Thyroid gland (tissue), 4 donors: ENCODE measurements at regions not wholly inside any gene's neighbourhood (a gene's known extent, or its start where the extent isn't known, plus 50 kb on each side); places are given as distances from the start of the nearest gene placed in this dataset.

Experiments
- DNase-seq, 2 donors: peaks; one replicate each; pipeline ENCODE4 v3.0.0-alpha.2; 2019
- H3K27ac ChIP-seq, 3 donors: fragments of 200-600 bp; sonication (generic); 1 replicate in 2 of 3; 2 replicates in 1 of 3; pipeline ENCODE4 v1.5.1; 2016 to 2019; ENCODE audit warnings: mild to moderate bottlenecking in 1 of 3, moderate library complexity in 1 of 3
- H3K27me3 ChIP-seq: fragments of 200-600 bp; sonication (generic); one replicate; pipeline ENCODE4 v1.5.1; 2019
- H3K36me3 ChIP-seq, 2 donors: fragments of 200-600 bp; sonication (generic); one replicate each; pipeline ENCODE4 v1.5.1; 2016 to 2019
- H3K4me1 ChIP-seq, 2 donors: fragments of 200-600 bp; sonication (generic); one replicate each; pipeline ENCODE4 v1.5.1; 2017 to 2019
- H3K4me3 ChIP-seq, 3 donors: fragments of 200-600 bp; sonication (generic); replicated peaks in 1 of 3; 1 replicate in 2 of 3; 2 replicates in 1 of 3; pipeline ENCODE4 v1.5.1; 2016; ENCODE audit warnings: mild to moderate bottlenecking in 1 of 3
- H3K9me3 ChIP-seq: fragments of 200-600 bp; sonication (generic); one replicate; pipeline ENCODE4 v1.5.1; 2017
- CTCF ChIP-seq, 6 experiments: fragments of 200-600 bp in 3 of 6; fragments of 450-650 bp in 3 of 6; sonication (generic) in 3 of 6; IDR thresholded peaks; one replicate each; pipeline ENCODE4 v1.5.1; 2016 to 2019; ENCODE audit warnings: antibody characterized with exemption in 6 of 6, mild to moderate bottlenecking in 2 of 6, inconsistent platforms in 1 of 6, moderate library complexity in 1 of 6
- POLR2A ChIP-seq, 2 donors: fragments of 450-650 bp; IDR thresholded peaks; one replicate each; pipeline ENCODE4 v1.6.1; 2017; ENCODE audit warnings: antibody characterized with exemption in 2 of 2, mild to moderate bottlenecking in 2 of 2, moderate library complexity in 1 of 2
- WGBS, 2 donors: methylation state at CpG; one replicate each; pipeline ENCODE4 v1.1.5; 2017; 5-methylcytosine and 5-hydroxymethylcytosine counted together
- intact Hi-C: fragments of 100-400 bp; cut with DNase I; formaldehyde crosslinking; loops from one replicate; pipeline ENCODE4 v1.15.1; 2023

- TF ChIP-seq POLR2A (IDR thresholded peaks at IDR 0.05): no peak
- no peak for TF ChIP-seq CTCF (IDR thresholded peaks at IDR 0.05)
- intact Hi-C loops: no loop called here
- WGBS, 2 donors: 94 to 95% methylated on average over 5 of the region's 5 CpGs
- no peaks in the 10 kb centered on the region for H3K4me1 ChIP-seq
- H3K27me3 ChIP-seq: no peaks in the 10 kb centered on the region
- H3K36me3 ChIP-seq: no peaks in the 10 kb centered on the region
- no peaks in the 10 kb centered on the region for H3K9me3 ChIP-seq
- no peak for DNase-seq
- no peak overlapping the region for H3K27ac ChIP-seq
- no peak overlapping the region for H3K4me3 ChIP-seq
These were observed 360.7 kb upstream of the CAMK1G start for GRCh38 chr1:209222826-209223225.

GRCh38 chr1:209223791-209224190 is 359.7 kb upstream of the CAMK1G start:
- intact Hi-C loops: no loop called here

GRCh38 chr1:209224886-209225285 is 358.6 kb upstream of the CAMK1G start:
- no peak overlapping the region for H3K27ac ChIP-seq
- no peaks in the 10 kb centered on the region for H3K27me3 ChIP-seq
- intact Hi-C loops: no loop called here
- TF ChIP-seq CTCF (IDR thresholded peaks at IDR 0.05) (no peak), POLR2A (IDR thresholded peaks at IDR 0.05) (no peak)
- no peak for DNase-seq
- H3K4me1 ChIP-seq: no peaks in the 10 kb centered on the region
- WGBS, 2 donors: 71 to 80% methylated on average over 4 of the region's 4 CpGs
- no peaks in the 10 kb centered on the region for H3K36me3 ChIP-seq
- no peaks in the 10 kb centered on the region for H3K9me3 ChIP-seq
- H3K4me3 ChIP-seq: no peak overlapping the region

More at GRCh38 chr1:209223791-209224190, 359.7 kb upstream of the CAMK1G start:
- Histone ChIP-seq H3K4me3 (no peak overlapping the region), H3K36me3 (no peaks in the 10 kb centered on the region), H3K27me3 (no peaks in the 10 kb centered on the region), H3K27ac (no peak overlapping the region), H3K4me1 (no peaks in the 10 kb centered on the region), H3K9me3 (no peaks in the 10 kb centered on the region)
- no peak for DNase-seq
- TF ChIP-seq CTCF (IDR thresholded peaks at IDR 0.05): no peak
- no peak for TF ChIP-seq POLR2A (IDR thresholded peaks at IDR 0.05)
- 69 to 84% methylated on average over 1 of the region's 1 CpG for WGBS, 2 donors

GRCh38 chr1:209227171-209227570 is 356.3 kb upstream of the CAMK1G start:
- no peak for DNase-seq
- intact Hi-C loops: no loop called here
- H3K4me1 ChIP-seq: no peaks in the 10 kb centered on the region
- WGBS, 2 donors: 80 to 82% methylated on average over 6 of the region's 6 CpGs
- H3K9me3 ChIP-seq: no peaks in the 10 kb centered on the region
- H3K27ac ChIP-seq: no peak overlapping the region
- no peak overlapping the region for H3K4me3 ChIP-seq
- H3K36me3 ChIP-seq: no peaks in the 10 kb centered on the region
- TF ChIP-seq POLR2A (IDR thresholded peaks at IDR 0.05): no peak
- TF ChIP-seq CTCF (IDR thresholded peaks at IDR 0.05): no peak
- H3K27me3 ChIP-seq: no peaks in the 10 kb centered on the region

GRCh38 chr1:209227941-209228340 is 355.6 kb upstream of the CAMK1G start:
- 79 to 80% methylated on average over 3 of the region's 3 CpGs for WGBS, 2 donors
- no peak for DNase-seq
- Histone ChIP-seq H3K4me1 (no peaks in the 10 kb centered on the region), H3K4me3 (no peak overlapping the region), H3K27ac (no peak overlapping the region), H3K27me3 (no peaks in the 10 kb centered on the region), H3K36me3 (no peaks in the 10 kb centered on the region), H3K9me3 (no peaks in the 10 kb centered on the region)
- intact Hi-C loops: no loop called here
- TF ChIP-seq POLR2A (IDR thresholded peaks at IDR 0.05) (no peak), CTCF (IDR thresholded peaks at IDR 0.05) (no peak)
